GM19463 (cell line): ENCODE measurements at regions not wholly inside any gene's neighbourhood (a gene's known extent, or its start where the extent isn't known, plus 50 kb on each side); places are given as distances from the start of the nearest gene placed in this dataset.
"Not testable (repeated sequence)": the region's sequence is repeated elsewhere in the genome, so short reads cannot be mapped to it uniquely, and the experiment has no call there.

Experiments
- ATAC-seq: cut with Tn5 transposase; IDR thresholded peaks from one replicate; pipeline ENCODE4 v1.9.1; 2021; ENCODE audit warnings: mild to moderate bottlenecking, moderate library complexity; ENCODE audit not compliant: unreplicated experiment

DNA sequence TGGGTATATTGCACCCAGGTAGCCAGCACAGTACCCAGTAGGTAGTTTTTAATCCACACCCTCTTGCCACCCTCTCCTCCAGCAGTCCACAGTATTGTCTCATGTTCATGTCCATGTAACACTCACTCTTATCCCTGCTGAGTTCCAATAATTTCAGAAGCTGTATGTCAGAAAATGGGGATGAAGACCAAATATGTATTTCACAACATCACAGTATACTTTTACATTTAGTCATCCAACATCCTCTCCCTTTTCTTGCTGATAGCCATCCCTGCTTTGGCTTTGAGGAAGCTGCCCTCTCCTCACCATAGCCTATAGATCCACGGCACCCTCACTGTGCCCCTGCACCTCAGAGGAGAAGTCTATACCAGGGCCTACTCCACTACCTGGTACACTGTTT lies 126.0 kb upstream of the LDB2 start:
- ATAC-seq, result no peak

DNA sequence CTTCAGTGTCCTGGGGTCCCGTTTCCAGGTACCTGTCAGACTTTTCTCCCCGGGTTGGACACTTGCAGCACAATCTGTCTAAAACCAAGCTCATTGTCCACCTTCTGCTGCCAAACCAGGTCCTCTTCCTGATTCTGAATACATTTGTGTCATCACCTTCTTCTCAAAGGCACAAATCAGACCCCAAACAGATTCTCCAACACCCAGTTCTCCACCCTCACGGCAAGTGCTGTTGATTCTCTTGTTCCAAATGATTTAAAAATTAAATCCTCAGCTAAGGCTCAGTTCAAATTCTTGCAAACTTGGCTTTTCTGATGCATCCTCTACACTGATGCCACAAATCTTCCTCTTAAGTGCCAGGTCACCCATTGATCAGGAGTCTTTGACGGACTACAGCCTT lies 122.5 kb upstream of the LDB2 start:
- ATAC-seq, result no peak

- no peak for ATAC-seq
These were observed 122.0 kb upstream of the LDB2 start for GRCh38 chr4:17020451-17020850.

DNA sequence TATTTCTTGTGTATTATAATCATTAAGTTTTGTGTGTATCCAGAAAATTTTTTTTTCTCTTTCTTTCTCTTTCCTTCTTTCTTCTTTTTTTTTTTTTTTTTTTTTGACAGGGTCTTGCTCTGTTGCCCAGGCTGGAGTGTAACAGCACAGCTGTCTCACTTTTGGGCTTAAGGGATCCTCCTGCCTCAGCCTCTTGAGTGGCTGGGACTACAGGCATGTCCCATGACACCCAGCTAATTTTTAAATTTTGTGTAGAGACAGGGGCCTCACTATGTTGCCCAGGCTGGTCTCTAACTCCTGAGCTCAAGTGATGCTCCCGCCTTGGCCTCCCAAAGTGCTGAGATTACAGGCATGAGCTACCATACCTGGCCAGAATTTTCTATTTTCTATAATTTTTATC lies 120.2 kb upstream of the LDB2 start:
- not testable (repeated sequence) for ATAC-seq

- ATAC-seq, result no peak
These were observed 119.6 kb upstream of the LDB2 start for GRCh38 chr4:17018013-17018412.

DNA sequence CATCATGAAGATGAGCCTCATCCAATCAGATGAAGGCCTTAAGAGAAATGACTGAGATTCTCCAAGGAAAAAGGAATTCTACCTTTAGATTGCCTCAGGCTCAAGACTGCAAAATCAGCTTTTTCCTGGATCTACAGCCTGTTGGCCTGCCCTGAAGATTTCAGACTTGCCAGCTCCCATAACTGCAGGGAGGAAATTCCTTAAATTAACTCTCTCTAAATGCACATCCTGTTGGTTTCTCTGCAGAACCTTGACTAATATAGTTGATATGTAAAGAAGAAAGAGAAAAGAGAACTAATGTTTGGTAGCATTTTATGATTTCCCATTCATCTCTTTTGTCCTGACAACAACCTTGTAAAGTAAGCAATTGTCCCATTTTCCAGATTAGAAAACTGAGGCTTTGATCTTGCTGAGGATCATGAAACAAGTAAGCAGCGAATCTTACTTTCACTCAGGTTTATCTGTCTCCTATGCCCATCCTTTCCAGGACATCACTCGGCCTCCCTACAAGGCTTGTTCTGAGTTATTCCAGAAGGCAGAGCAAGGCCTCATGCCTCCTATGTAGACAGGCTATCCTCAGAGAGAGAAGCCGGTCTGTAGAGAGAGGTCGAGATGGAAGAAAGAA lies 115.0 kb upstream of the LDB2 start:
- no peak for ATAC-seq

DNA sequence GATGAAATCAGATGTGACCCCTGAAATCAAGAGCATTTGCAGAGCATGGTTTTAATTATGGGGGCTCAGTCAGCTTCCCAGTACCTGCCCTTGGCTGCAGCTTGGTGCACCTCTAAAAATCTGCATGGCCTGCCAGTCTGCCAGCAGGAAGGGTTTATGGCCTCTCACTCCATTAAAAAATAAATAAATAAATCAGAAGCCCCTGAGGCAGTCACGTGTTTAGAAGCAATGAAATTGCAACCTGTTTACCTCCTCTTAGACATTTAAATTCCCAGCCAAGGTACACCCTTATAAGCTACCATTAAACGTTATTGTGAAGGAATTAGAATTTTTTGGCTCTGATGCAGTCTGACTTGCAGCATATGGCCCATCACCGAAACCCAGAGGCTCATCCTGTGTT lies 114.0 kb upstream of the LDB2 start:
- ATAC-seq, result no peak

DNA sequence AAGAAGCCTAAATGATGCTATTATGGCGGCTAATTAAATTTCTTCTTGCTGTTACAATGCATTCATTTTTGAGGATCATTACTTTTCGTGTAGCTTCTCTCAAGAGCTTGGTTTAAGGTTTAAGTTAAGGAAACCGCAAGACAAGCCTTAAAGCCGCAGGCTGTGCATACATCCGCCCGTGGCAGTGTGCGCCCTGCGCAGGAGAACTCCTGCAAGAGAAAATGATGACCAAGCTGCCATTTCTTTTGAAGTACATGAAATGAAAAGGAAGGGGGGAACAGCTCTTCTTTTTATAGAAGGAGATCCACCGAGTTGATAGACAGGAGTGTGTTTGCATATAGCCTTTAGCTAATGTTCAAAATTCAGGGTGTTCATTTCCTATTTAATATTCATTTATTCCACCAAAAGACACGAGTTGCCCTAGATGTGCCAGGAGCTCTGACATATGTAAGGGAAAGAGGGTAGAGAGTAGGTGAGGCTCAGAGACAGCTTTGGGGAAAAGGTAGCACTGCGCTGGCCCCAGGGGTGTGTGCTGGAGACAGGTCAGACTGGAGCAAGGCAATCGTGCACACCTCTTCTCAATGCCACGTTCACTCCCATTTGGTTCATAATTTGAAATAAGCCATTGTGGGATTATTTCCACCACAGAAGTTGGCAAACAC lies 112.1 kb upstream of the LDB2 start:
- ATAC-seq, result no peak

DNA sequence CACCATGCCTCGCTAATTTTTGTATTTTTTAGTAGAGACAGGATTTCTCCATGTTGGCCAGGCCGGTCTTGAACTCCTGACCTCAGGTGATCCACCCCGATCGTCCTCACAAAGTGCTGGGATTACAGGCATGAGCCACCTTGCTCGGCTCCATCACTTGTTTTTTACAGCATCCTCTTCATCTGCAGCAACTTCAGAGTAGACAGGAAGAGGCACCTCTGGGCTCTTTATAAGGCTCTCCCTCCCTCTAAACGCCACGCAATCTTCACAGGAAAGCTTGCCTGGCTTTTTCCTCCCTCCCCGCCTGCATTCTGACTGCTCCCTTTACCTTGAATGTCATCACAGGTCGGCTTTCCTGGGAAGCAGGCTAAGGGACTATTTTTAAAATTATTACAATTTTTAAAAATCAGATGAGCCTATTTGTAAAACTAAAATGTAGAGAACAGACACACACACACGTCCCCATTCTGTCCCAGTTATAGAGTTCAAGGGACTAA lies 111.5 kb upstream of the LDB2 start:
- no peak for ATAC-seq

DNA sequence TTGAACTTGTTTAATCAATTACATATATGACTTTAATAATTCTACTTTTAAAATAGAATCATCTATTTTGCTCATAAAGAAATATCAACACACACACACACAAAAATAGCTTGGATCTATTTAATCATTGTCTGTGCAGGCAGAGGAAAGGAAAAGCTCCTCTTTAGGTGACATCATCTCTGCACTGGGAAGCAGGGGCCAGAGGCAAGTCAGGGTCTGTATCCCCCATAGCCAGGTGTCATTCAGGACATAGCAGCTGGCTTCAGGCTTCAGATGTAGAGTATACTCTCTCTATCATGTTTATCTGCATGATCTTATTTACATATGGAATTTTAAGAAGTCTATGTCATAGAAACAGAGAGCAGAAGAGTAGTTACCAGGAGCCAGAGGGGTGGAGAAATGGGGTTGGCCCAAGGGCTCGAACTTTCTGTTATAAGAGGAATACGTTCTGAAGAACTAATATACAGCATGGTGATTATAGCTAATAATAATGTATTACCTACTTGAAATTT lies 110.4 kb upstream of the LDB2 start:
- ATAC-seq, result no peak

DNA sequence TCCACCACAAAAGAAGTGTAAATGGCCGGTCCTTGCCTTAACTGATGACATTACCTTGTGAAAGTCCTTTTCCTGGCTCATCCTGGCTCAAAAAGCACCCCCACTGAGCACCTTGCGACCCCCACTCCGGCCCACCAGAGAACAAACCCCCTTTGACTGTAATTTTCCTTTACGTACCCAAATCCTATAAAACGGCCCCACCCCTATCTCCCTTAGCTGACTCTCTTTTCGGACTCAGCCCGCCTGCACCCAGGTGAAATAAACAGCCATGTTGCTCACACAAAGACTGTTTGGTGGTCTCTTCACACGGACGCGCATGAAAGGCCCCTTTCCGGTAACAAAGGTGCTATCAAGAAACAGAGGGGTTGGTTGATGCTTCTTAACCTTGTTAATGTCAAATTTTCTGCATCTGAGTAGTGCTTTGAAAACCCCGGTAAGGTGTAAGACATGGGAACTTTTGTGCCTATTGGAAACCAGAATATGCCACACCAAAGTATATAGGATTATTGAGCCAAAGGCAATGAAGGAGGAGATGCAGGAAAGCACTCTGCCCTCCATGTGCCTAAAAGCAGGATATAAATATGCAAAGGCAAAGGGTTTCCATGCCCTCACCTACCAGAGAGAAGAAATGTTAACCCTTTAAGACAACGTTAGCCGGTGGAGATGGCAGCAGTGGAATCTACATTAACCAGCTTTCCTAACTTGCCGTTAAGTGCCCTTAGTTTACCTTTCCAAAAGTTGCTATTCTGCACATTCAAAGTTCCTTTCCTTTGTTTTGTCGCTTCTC lies 105.4 kb upstream of the LDB2 start:
- ATAC-seq, result not testable (repeated sequence)

GRCh38 chr4:16995451-16995850 lies 97.0 kb upstream of the LDB2 start:
- no peak for ATAC-seq

DNA sequence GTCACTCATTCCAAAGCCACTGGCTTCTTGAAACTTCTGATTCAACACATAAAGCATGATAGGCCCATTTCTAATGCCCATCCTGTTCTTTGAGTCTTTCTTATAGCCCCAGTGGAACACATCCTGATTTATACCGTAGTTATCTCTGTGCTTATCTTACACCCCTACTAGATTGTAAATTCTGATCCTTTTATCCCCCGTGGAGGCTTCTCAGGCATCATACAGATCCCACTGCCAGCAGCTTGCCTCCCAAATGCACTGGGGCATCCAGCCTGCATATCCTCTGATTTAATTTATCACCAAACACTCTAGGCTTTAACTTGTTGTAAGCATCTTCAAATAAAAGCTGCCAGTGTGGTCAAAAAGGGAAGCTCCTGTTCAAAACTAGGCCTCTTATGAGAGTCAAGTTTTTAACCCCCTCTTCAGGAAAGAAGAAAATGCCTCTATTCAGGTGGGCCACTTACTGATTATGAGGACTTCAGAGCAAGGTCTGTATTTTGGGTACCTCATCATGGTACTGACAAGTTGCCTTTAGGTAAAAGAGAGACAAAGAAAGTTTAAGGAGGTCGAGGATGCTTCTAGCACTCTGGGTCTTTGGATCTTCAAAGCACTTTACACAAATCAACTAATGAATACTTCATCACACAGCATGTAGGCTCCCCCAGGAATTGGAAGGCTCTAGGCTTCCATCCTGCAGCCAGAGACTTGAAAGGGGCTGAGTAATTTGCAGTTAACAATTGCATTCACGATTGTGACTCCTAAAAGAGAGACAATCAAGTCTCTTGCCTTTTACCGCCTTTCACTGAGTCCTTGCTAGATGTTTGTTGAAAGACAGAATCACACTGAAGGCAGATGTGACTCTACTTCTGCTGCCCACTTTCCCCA lies 95.8 kb upstream of the LDB2 start:
- ATAC-seq, result no peak

DNA sequence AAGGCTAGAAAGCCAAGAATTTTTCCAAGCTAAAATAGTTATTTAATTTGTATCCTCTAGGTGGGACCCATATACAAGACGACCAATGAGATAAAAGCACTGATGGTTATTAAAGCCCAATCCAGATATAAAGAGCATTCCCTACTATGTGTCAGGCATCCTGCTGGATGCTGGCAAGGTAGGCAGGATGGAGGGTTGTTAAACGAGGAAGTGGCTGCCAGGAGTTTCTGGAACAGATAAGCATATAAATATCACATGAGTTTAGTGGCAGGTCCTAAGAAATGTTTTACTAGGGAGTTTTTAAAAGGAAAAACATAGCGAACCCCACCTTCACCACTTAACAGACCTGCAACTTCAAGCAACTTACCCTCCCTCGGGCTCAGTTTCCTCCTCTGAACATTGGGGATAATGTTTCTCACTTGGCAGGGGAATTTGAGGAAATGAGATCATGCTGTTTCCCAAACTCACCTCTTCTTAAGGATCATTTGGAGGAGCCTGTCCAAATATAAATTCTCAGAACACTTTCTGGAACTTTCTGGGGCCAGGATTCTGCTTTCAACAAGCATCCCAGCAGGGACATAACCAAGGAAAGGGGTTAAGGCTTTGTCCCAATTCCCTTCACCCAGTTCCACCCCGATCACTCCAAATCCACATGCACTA lies 94.3 kb upstream of the LDB2 start:
- ATAC-seq, result no peak

DNA sequence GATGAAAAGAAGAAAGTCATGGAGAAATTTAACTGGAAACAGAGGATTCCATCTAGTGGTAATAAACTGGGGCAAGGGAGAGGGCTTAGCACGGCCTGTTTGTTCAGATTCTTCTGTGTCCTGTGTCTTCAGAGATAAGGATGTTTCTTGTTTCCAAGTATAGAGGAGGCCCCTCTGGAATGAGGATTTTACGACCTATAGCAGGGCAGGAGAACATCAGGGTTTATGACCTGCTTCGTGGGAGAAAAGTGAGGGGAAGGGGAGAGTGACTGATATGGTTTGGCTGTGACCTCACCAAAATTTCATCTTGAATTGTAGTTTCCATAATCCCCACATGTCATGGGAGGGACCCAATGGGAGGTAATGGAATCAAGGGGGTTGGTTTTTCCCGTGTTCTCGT lies 93.0 kb upstream of the LDB2 start:
- ATAC-seq, result no peak

- no peak for ATAC-seq
These were observed 90.9 kb upstream of the LDB2 start for GRCh38 chr4:16989371-16989770.

DNA sequence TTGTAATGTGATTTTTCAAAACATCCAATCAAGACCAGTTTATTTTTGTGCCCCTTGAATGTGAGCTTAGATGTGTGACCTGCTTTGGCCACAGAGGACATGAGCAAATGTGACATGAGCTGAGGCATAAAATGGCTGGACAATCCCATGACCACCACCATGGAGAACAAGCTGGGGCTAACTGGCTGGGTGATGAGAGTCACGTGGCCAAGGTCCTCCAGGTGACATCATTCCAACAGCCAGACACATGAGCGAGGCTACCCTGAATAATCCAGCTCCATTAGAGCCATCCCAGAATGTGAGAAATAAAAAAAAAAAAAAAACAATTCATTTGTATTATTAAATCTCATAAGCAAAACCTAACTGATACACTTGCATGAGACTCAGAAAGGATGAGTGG lies 90.4 kb upstream of the LDB2 start:
- ATAC-seq, result no peak

DNA sequence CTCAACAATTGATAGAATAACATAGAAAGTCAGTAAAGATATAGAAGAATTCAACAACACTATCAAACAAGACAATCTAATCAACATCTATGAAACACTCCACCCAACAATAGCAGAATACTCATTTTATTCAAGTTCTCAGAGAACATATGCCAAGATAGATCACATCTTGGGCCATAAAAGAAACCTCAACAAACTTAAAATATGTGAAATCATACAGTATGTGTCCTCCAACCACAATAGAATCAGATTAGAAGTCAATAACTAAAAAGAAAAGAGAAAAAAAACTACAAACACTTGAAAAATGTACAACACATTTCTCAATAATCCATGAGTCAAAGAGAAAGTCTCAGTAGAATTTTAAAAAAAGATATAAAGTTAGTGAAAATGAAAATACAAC lies 78.6 kb upstream of the LDB2 start:
- no peak for ATAC-seq

DNA sequence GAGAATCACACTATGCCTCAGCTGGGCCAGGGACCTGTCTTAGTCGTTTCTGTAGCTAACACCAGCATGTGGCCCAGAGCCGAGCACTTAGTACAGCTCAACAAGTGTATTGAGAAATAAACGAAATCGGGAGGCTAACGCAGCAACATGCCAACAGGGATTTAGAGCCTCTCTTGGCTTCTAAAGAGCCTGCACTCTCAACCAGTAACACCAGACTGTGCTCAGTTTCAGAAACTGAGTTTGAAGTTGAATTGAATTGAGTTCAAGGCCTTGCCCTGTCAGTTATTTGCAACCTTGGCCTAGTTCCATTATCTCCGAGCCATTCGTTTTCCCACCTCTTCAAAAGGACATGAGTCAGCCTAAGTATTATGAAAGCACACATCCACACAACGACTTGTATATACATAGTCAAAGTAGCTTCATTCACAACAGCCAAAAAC lies 71.3 kb upstream of the LDB2 start:
- no peak for ATAC-seq

DNA sequence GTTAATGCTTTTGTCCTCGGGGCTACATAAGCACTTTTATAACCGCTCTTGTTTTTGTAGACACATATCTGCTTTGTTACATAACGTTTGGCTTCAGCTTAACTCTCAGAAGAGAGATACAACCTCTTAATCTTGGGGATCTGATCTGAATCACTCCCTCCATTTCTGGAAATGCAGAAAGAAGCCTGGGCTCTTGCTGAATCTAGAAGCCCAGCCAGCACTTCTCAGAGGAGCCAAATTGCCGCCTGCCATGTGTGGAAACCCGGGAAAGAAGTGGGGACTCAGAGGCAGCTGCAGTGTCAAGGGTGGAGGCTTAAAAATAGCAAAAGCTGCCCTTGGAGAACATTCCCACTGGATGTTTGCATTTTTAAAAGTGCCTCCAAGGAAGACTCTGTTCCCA lies 69.3 kb upstream of the LDB2 start:
- no peak for ATAC-seq
